Ectodermal cell (in vitro differentiated cells): ENCODE measurements at regions not wholly inside any gene's neighbourhood (a gene's known extent, or its start where the extent isn't known, plus 50 kb on each side); places are given as distances from the start of the nearest gene placed in this dataset.

ENCODE experiments used
- H3K27ac ChIP-seq: 2 replicates; pipeline ENCODE4 v1.7.0; 2013; ENCODE audit warnings: mild to moderate bottlenecking, low read depth, low read length; ENCODE audit not compliant: insufficient read depth, poor library complexity, severe bottlenecking
- H3K27me3 ChIP-seq: 2 replicates; pipeline ENCODE4 v1.7.0; 2013; ENCODE audit warnings: mild to moderate bottlenecking, low read length; ENCODE audit not compliant: insufficient read depth, control insufficient read depth, poor library complexity, severe bottlenecking
- H3K36me3 ChIP-seq: one replicate; pipeline ENCODE4 v1.7.0; 2013; ENCODE audit warnings: low read length; ENCODE audit not compliant: control insufficient read depth, insufficient read depth
- H3K4me1 ChIP-seq: one replicate; pipeline ENCODE4 v1.7.0; 2013; ENCODE audit warnings: low read length; ENCODE audit not compliant: control insufficient read depth, insufficient read depth
- H3K4me3 ChIP-seq: 2 replicates; pipeline ENCODE4 v1.7.0; 2013; ENCODE audit warnings: low read depth, low read length, control low read depth; ENCODE audit not compliant: insufficient read depth
- H3K9me3 ChIP-seq: 2 replicates; pipeline ENCODE4 v1.7.0; 2013; ENCODE audit warnings: mild to moderate bottlenecking, low read length, moderate library complexity; ENCODE audit not compliant: control insufficient read depth
- WGBS, 2 experiments: methylation state at CpG; one replicate each; pipeline ENCODE4 v1.1.7; 2013; ENCODE audit warnings: missing lambda C conversion rate in 2 of 2; 5-methylcytosine and 5-hydroxymethylcytosine counted together

GRCh38 chr22:26985931-26986782, 328.8 kb downstream of the MIAT start:
- Histone ChIP-seq H3K4me3 (no peak overlapping the region), H3K9me3 (no peaks in the 10 kb centered on the region), H3K4me1 (peaks cover 21% of the 10 kb centered on the region), H3K27ac (peak overlapping the region; percentile 41), H3K36me3 (no peaks in the 10 kb centered on the region), H3K27me3 (no peaks in the 10 kb centered on the region)
- 46 to 56% methylated on average over 11 of the region's 11 CpGs for WGBS, 2 experiments

- Histone ChIP-seq H3K4me1 (peaks cover 21% of the 10 kb centered on the region), H3K27me3 (no peaks in the 10 kb centered on the region), H3K9me3 (no peaks in the 10 kb centered on the region), H3K36me3 (no peaks in the 10 kb centered on the region), H3K27ac (peak overlapping the region; percentile 41), H3K4me3 (no peak overlapping the region)
- WGBS, 2 experiments, result 4 to 8% methylated on average over 3 of the region's 3 CpGs
Observed at GRCh38 chr22:26986884-26987283, 329.5 kb downstream of the MIAT start.

DNA sequence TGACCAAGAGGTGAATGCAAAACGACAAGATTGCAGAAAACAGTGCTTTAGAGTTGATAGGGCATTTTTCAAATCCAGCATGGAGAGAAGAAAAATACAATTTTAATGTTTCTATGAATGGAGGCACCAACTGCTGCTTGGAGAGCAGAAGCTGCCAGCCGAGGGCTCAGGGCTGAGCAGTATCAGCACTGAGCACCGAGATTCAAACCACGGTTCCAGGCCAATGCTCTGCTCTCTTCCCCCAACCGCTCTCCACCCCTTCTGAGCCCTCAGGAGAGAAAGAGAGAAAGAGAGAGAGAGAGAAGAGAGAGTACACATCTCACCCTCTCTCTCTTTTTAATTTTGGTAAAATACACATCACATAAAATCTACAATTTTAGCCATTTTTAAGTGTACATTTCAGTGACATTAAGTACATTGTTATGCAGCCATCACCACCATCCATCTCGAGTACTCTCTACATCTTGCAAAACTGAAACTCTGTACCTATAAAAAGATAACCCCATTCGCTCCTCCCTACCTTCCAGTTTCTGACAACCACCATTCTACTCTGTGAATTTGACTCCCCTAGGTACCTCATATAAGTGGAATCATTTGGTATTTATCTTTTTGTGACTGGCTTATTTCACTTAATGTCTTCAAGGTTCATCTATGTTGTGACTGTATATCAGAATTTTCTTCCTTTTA, 333.3 kb downstream of the MIAT start:
- no peaks in the 10 kb centered on the region for H3K27me3 ChIP-seq
- no peaks in the 10 kb centered on the region for H3K9me3 ChIP-seq
- no peak overlapping the region for H3K4me3 ChIP-seq
- peaks cover 19% of the 10 kb centered on the region for H3K4me1 ChIP-seq
- 85 to 88% methylated on average over 7 of the region's 7 CpGs for WGBS, 2 experiments
- H3K27ac ChIP-seq, result no peak overlapping the region
- no peaks in the 10 kb centered on the region for H3K36me3 ChIP-seq

- no peaks in the 10 kb centered on the region for H3K4me1 ChIP-seq
- H3K27me3 ChIP-seq, result no peaks in the 10 kb centered on the region
- no peaks in the 10 kb centered on the region for H3K9me3 ChIP-seq
- WGBS, 2 experiments, result 88 to 92% methylated on average over 2 of the region's 2 CpGs
- H3K4me3 ChIP-seq, result no peak overlapping the region
- no peak overlapping the region for H3K27ac ChIP-seq
- H3K36me3 ChIP-seq, result no peaks in the 10 kb centered on the region
Observed at GRCh38 chr22:26992556-26992955, 335.2 kb downstream of the MIAT start.

GRCh38 chr22:26993886-26994285, 336.5 kb downstream of the MIAT start:
- Histone ChIP-seq H3K4me3 (no peak overlapping the region), H3K36me3 (no peaks in the 10 kb centered on the region), H3K4me1 (no peaks in the 10 kb centered on the region), H3K27ac (no peak overlapping the region), H3K9me3 (no peaks in the 10 kb centered on the region), H3K27me3 (no peaks in the 10 kb centered on the region)
- WGBS, 2 experiments, result 93 to 96% methylated on average over 11 of the region's 11 CpGs

DNA sequence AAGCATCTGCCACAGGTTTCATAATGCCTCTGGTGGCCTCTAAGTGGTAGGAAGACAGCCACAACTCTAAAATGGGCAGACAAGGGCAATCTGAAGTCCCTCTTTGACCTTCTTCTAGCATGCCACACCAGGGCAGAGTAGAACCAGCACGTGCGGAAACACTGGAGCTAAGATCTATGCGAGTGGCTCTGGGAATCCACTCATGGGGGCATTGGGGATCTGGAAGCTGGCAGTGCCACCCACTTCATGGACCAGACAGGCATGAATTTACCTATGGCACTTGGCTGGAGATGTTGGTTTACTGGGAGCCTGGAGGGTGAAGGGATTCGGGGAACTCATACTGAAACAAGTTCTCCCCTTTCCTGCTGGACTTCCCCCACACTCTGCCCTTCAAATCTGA, 337.4 kb downstream of the MIAT start:
- Histone ChIP-seq H3K4me1 (no peaks in the 10 kb centered on the region), H3K27ac (no peak overlapping the region), H3K36me3 (no peaks in the 10 kb centered on the region), H3K4me3 (no peak overlapping the region), H3K27me3 (no peaks in the 10 kb centered on the region), H3K9me3 (no peaks in the 10 kb centered on the region)
- WGBS, 2 experiments, result 84 to 96% methylated on average over 4 of the region's 4 CpGs

DNA sequence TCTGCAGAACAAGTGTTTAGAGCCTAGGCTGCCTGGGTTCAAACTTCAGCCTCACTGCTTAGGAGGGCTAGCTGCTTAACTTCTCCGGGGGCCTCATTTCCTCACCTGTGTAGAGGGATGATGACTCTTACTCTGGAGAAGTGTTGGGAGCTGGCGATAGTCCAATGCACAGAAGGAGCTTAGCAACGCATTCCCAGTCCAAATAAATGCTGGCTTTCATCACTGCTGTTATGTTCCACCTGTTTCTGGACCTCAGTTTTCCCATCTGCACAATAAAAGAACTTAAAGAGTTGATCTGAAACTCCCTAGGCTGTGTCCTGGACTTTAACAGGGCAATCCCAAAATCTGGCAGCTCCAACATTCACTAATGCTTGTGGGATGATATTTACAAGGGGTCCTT, 337.8 kb downstream of the MIAT start:
- no peaks in the 10 kb centered on the region for H3K27me3 ChIP-seq

DNA sequence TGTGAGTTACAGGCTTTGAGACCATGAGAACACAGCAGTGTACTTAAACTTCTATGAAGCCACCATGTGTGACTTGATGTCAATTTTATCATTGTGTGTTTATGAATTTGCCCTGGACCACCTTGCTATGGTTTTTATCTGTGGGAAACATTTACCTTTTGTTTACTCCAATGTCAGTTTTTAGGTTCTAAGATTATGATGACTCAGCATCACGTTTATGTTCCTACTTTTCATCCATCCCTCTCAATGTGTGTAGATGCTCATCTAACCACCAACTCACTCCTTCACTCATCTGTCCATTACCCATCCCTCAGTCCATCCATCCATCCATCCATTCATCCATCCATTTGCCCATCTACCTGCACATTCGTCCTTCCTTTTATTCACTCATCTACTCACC, 338.8 kb downstream of the MIAT start:
- Histone ChIP-seq H3K36me3 (no peaks in the 10 kb centered on the region), H3K27ac (no peak overlapping the region), H3K9me3 (no peaks in the 10 kb centered on the region), H3K27me3 (no peaks in the 10 kb centered on the region), H3K4me3 (no peak overlapping the region), H3K4me1 (no peaks in the 10 kb centered on the region)
- 84 to 88% methylated on average over 2 of the region's 2 CpGs for WGBS, 2 experiments

More for the DNA sequence above, 337.8 kb downstream of the MIAT start:
- H3K36me3 ChIP-seq, result no peaks in the 10 kb centered on the region
- H3K27ac ChIP-seq, result no peak overlapping the region
- H3K9me3 ChIP-seq, result no peaks in the 10 kb centered on the region
- H3K4me3 ChIP-seq, result no peak overlapping the region
- no peaks in the 10 kb centered on the region for H3K4me1 ChIP-seq
- WGBS, 2 experiments, result 87 to 96% methylated on average over 3 of the region's 3 CpGs

DNA sequence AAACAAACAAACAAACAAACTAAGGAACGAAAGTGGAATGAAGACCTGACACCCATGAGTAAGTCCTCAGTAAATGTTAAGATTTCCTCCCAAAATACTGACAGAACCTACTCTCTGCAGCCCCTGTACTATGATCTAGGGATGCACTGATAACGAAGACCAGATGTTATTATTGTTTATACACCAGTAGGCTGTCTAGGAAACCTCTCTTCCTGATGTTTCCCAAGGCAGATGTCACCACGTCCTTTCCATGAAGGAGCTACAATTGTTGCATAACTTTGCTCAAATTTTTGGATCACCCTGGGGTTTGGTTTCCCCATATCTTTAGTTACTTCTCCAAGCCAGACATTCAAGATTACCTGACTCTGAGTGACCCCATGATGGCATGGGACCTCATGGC, 340.7 kb downstream of the MIAT start:
- Histone ChIP-seq H3K36me3 (no peaks in the 10 kb centered on the region), H3K27ac (no peak overlapping the region), H3K4me3 (no peak overlapping the region), H3K4me1 (peaks cover 3% of the 10 kb centered on the region), H3K9me3 (no peaks in the 10 kb centered on the region), H3K27me3 (no peaks in the 10 kb centered on the region)
- 92 to 94% methylated on average over 3 of the region's 3 CpGs for WGBS, 2 experiments

DNA sequence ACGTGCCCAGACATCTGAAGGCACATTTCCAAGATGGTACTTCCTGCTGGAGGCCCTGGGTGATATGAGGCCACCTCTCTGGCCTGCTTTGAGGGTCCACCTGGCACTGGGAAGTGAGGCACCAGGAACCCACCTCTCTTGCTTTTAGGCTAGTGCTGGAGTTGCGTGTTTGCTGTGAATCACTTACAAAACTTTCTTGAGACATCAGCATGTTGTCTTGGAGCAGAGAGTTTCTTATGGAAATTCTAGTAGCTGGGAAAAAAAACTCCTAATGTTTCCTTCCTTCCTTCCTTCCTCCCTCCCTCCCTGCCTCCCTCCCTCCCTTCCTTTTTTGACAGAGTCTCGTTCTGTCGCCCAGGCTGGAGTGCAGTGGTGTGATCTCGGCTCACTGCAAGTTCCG, 341.3 kb downstream of the MIAT start:
- Histone ChIP-seq H3K4me3 (no peak overlapping the region), H3K27me3 (no peaks in the 10 kb centered on the region), H3K27ac (no peak overlapping the region), H3K4me1 (peaks cover 4% of the 10 kb centered on the region), H3K36me3 (no peaks in the 10 kb centered on the region), H3K9me3 (no peaks in the 10 kb centered on the region)
- 74 to 79% methylated on average over 6 of the region's 6 CpGs for WGBS, 2 experiments
